Stimulated activated CD8-positive, alpha-beta memory T cell treated with anti-CD3 and anti-CD28 coated beads, Interleukin-7, amount 100 ng/mL, for 4 hours (primary cell): ENCODE measurements at regions not wholly inside any gene's neighbourhood (a gene's known extent, or its start where the extent isn't known, plus 50 kb on each side); places are given as distances from the start of the nearest gene placed in this dataset.
"Not testable (repeated sequence)": the region's sequence is repeated elsewhere in the genome, so short reads cannot be mapped to it uniquely, and the experiment has no call there.

Experiments used
- DNase-seq, 2 donors: peaks; one replicate each; pipeline ENCODE4 v3.0.0-alpha.2; 2020; ENCODE audit warnings: low read depth in 2 of 2

DNA sequence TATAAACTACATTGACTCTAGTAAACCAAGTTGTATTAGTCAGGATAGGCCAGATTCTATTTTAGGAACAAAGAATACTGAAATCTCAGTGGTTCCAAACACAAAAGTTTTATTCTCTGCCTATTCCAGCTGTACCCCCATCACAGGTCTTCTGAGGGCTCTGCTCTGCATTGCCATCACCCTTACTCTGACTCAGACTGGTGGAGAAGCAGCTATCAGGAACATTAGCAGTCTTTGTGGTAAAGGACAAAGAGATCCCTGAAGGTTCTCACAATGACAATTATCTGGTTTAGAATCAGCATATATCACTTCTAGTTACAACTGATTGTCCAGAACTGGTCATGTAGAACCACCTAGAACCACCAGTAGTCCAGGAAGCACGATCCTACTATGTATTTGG, 251.1 kb downstream of the GLUD2 start:
- DNase-seq = no peak

GRCh38 chrX:121301356-121301755, 253.9 kb downstream of the GLUD2 start:
- no peak for DNase-seq

GRCh38 chrX:121301822-121302221, 254.4 kb downstream of the GLUD2 start:
- DNase-seq = no peak

DNA sequence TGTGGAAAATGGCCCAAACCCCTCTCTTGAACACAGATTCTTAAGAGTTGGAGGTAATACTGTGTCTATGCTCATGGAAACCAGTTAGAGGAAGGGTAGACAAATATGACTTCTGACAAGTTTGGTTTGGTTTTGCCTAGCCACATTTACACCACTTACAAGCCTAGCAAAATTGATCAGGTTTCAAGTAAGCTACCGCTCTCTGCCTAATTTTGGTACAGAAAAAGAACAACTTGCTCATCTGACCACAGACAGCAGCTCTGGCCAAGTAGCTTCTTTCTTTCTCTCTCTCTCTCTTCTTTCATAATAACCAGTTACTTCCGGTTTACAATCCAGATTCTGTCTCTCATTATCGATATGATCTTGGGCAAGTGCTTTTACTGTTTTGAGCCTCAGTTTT, 260.0 kb downstream of the GLUD2 start:
- no peak for DNase-seq

GRCh38 chrX:121308276-121308805, 260.9 kb downstream of the GLUD2 start:
- peak; percentile 6 to 45 for DNase-seq

DNA sequence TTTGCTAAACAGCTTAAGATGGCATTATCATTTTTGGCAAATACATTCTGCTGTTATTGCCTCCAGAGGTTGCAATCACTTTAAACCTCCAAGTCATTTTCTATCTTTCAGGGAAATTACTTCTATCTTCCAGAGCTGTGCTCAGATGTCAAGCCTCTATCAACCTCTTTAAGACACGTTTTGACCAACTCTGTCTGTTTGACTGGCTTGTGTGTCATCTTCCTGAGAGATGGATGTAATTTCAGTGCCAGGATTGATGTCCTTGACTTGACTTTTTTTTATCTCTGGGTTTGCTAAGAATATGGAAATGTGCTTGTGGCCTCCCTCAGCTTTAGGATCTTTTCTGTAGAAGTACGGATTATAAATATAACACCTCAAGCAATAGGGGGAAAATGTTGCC, 263.4 kb downstream of the GLUD2 start:
- no peak for DNase-seq

- no peak for DNase-seq
Observed at GRCh38 chrX:121320441-121320840, 273.0 kb downstream of the GLUD2 start.

DNA sequence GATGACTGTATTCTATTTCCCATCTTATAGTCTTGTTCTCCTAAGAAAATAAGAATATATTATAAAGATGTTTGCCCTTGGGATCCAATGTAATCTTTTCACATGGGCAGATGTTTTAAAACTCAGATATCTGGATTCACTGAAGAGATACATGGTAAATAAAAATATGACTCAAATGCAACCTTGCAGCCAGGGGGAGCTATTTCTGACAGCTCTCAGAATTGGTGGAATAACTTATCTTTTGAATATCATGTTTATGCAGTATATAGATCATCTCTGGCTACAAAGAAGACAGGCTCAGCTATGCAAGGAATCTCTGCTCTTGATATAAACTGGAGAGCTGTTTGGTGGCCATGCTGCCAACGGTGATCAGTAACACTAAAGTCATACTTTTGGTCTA, 274.7 kb downstream of the GLUD2 start:
- no peak for DNase-seq

DNA sequence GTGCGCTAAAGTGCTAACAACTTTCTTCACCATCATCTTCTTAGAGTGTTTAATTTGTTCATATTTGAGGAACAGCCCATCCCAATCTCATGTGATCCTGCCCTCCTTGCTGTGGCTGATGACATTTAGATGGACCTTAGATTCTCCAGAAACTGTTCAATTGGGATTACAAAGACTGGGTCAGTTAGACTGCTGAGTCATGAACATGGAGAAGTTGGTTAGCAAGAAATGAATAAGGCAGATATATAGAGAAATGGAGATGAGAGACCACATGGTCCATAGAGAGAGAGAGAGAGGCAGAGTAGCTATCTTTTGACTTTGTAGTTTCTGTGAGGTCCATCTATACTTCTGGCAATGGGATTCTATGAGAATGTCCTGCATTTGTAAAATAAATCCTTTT, 275.9 kb downstream of the GLUD2 start:
- no peak for DNase-seq

- DNase-seq = no peak
Observed at GRCh38 chrX:121333942-121334341, 286.5 kb downstream of the GLUD2 start.

DNA sequence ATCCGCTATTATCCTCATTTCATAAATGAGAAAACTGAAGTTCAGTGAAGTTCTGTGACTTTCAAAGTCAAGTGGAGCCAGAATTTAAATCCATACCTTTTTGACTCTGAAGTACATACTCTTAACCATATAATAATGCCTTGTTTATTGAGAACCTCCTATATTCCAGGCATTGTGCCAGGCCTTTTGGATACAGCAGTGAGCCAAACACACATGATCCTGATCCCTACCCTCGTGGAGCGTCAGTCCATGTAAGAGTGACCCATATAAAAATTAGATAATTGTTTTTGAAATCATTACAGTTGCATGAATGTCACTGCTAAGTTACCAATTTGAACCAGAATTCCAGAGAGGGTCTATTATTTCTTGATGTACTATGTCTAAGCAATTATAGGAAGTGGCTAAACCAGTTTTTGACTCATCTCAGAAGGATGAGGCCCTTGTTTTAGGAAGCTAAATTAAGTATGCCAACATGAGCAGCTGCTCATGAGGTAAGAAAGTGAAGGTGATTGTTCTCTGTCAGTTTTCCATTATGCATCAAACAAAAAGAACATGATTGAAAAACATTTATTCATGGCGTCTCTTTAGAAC, 289.5 kb downstream of the GLUD2 start:
- no peak for DNase-seq

DNA sequence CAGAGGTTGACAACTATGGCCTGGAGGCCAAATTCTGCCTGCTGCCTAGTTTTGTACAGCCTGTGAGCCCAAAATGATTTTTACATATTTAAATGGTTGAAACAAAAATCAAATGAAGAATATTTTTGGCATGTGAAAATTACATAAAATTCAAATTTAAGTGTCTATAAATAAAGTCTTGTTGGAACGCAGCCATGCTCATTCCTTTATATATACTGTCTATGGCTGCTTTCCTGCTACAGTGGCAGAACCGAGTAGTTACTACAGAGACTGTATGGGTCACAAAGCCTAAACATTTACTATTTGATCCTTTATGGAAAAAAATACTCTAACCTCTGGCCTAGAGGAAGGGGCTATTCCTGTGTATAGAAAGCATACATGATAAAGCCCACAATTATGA, 290.4 kb downstream of the GLUD2 start:
- DNase-seq = no peak

- no peak for DNase-seq
Observed at GRCh38 chrX:121349263-121349662, 301.9 kb downstream of the GLUD2 start.

DNA sequence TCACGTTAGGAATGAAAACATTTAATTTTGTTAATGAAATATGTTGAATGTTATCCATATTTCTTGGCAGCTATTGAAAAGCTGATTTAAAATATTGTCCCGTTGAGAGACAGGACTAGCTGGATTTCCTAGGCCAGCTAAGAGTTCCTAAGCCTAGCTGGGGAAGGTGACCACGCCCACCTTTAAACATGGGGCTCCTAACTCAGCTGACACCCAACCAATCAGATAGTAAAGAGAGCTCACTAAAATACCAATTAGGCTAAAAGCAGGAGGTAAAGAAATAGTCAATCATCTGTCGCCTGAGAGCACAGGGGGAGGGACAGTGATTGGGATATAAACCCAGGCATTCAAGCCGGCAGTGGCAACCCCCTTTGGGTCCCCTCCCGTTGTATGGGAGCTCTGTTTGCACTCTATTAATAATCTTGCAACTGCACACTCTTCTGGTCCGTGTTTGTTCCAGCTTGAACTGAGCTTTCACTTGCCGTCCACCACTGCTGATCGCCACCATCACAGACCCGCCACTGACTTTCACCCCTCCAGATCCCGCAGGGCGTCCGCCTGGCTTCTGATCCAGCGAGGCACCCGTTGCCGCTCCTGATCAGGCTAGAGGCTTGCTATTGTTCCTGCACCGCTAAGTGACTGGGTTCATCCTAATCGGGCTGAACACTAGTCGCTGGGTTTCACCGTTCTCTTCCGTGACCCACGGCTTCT, 308.9 kb downstream of the GLUD2 start:
- no peak for DNase-seq

DNA sequence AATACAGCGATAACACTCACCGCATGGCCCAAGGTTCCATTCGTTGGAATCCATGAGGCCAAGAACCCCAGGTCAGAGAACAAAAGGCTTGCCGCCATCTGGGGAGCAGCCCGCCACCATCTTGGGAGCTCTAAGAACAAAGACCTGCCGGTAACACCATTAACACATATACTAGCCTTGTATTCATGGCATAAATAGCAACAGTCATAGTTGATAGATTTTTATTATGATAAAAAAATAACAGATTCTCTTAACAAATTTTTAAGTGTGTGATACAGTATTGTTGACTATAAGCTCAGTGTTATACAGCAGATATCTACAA, 309.4 kb downstream of the GLUD2 start:
- DNase-seq = no peak

DNA sequence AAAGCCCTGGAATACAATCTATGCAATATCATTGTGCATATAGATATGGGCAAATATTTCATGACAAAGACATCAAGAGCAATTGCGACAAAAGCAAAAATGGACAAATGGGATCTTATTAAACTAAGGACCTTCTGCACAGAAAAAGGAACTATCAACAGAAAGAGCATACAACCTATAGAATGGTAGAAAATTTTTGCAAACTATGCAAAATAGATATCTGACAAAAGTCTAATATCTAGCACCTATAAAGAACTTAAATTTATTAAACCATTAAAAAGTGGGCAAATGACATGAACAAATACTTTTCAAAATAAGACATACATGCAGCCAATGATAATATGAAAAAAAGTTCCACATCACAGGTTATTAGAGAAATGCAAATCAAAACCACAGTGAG, 312.9 kb downstream of the GLUD2 start:
- no peak for DNase-seq

- no peak for DNase-seq
Observed at GRCh38 chrX:121365572-121366161, 318.3 kb downstream of the GLUD2 start.

- DNase-seq = no peak
Observed at GRCh38 chrX:121374471-121374870, 327.1 kb downstream of the GLUD2 start.

DNA sequence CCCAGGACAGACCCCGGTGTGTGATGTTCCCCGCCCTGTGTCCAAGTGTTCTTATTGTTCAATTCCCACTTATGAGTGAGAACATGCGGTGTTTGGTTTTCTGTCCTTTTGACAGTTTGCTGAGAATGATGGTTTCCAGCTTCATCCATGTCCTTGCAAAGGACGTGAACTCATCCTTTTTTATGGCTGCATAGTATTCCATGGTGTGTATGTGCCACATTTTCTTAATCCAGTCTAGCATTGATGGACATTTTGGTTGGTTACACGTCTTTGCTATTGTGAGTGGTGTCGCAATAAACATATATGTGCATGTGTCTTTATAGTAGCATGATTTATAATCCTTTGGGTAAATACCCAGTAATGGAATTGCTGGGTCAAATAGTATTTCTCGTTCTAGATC, 334.5 kb downstream of the GLUD2 start:
- DNase-seq = not testable (repeated sequence)

GRCh38 chrX:121389976-121390714, 342.7 kb downstream of the GLUD2 start:
- DNase-seq = no peak

GRCh38 chrX:121405826-121406225, 358.4 kb downstream of the GLUD2 start:
- no peak for DNase-seq

GRCh38 chrX:121407627-121408026, 360.2 kb downstream of the GLUD2 start:
- DNase-seq = no peak

DNA sequence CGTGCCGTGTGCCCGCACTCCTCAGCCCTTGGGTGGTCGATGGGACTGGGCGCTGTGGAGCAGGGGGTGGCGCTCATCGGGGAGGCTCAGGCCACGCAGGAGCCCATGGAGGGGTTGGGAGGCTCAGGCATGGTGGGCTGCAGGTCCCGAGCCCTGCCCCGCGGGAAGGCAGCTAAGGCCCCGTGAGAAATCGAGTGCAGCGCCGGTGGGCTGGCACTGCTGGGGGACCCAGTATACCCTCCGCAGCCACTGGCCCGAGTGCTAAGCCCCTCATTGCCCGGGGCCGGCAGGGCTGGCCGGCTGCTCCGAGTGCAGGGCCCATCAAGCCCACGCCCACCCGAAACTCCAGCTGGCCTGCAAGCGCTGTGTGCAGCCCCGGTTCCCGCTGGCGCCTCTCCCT, 384.1 kb downstream of the GLUD2 start:
- not testable (repeated sequence) for DNase-seq
